Lower lobe of right lung (tissue), 2 donors: ENCODE measurements at regions not wholly inside any gene's neighbourhood (a gene's known extent, or its start where the extent isn't known, plus 50 kb on each side); places are given as distances from the start of the nearest gene placed in this dataset.
A peak's percentile ranks its signal among the peaks of the same experiment; 100 is the strongest.
"Not testable (repeated sequence)": the region's sequence is repeated elsewhere in the genome, so short reads cannot be mapped to it uniquely, and the experiment has no call there.

Experiments used
- ATAC-seq, 2 donors: fragments of 200-7000 bp; cut with Tn5 transposase; one replicate each; pipeline ENCODE4 v1.9.1; 2020 to 2022; ENCODE audit warnings: mild to moderate bottlenecking in 2 of 2, moderate library complexity in 2 of 2
- DNase-seq: peaks from one replicate; pipeline ENCODE4 v3.0.0-alpha.2; 2020
- H3K27ac ChIP-seq: fragments of 200-600 bp; one replicate; pipeline ENCODE4 v1.8.0; 2022
- H3K27me3 ChIP-seq: fragments of 200-600 bp; one replicate; pipeline ENCODE4 v1.8.0; 2022; ENCODE audit warnings: low read depth
- H3K36me3 ChIP-seq: fragments of 200-600 bp; one replicate; pipeline ENCODE4 v1.8.0; 2022; ENCODE audit warnings: mild to moderate bottlenecking
- H3K4me1 ChIP-seq: fragments of 200-600 bp; one replicate; pipeline ENCODE4 v1.8.0; 2022
- H3K4me3 ChIP-seq: fragments of 200-600 bp; one replicate; pipeline ENCODE4 v1.8.0; 2022; ENCODE audit warnings: mild to moderate bottlenecking
- H3K9me3 ChIP-seq: fragments of 200-600 bp; one replicate; pipeline ENCODE4 v1.8.0; 2022
- CTCF ChIP-seq: fragments of 200-600 bp; IDR thresholded peaks from one replicate; pipeline ENCODE4 v1.8.0; 2022; ENCODE audit warnings: antibody characterized with exemption, mild to moderate bottlenecking
- intact Hi-C: fragments of 100-400 bp; cut with DNase I; formaldehyde crosslinking; loops from one replicate; pipeline ENCODE4 v1.11.0; 2022
- donor health status: DM: no; HTN: yes; CAD: no; lungs with severe emphysema.

GRCh38 chr2:88802026-88802425 is 110.6 kb downstream of the RPIA start:
- H3K4me1 ChIP-seq, H3K27me3 ChIP-seq, H3K4me3 ChIP-seq, H3K27ac ChIP-seq, ATAC-seq, H3K9me3 ChIP-seq, H3K36me3 ChIP-seq, intact Hi-C loops, DNase-seq: not testable (repeated sequence)

GRCh38 chr2:88807237-88807962 is 115.9 kb downstream of the RPIA start:
- H3K4me1 ChIP-seq, result no peaks in the 10 kb centered on the region
- no peaks in the 10 kb centered on the region for H3K36me3 ChIP-seq
- intact Hi-C loops, result no loop called here
- H3K4me3 ChIP-seq, result no peak overlapping the region
- peak in 1 of 2 donors; percentile 46 for ATAC-seq
- no peaks in the 10 kb centered on the region for H3K9me3 ChIP-seq
- TF ChIP-seq CTCF, result no peak
- H3K27me3 ChIP-seq, result no peaks in the 10 kb centered on the region
- H3K27ac ChIP-seq, result no peak overlapping the region
- DNase-seq, result no peak

GRCh38 chr2:88808083-88808482 is 116.6 kb downstream of the RPIA start:
- DNase-seq (no peak), ATAC-seq (peak in 1 of 2 donors; percentile 14)
- no peaks in the 10 kb centered on the region for H3K36me3 ChIP-seq
- H3K27ac ChIP-seq, result no peak overlapping the region
- H3K27me3 ChIP-seq, result no peaks in the 10 kb centered on the region
- H3K4me1 ChIP-seq, result no peaks in the 10 kb centered on the region
- intact Hi-C loops, result no loop called here
- no peak overlapping the region for H3K4me3 ChIP-seq
- no peaks in the 10 kb centered on the region for H3K9me3 ChIP-seq
- TF ChIP-seq CTCF, result no peak

- no peaks in the 10 kb centered on the region for H3K27me3 ChIP-seq
- intact Hi-C loops, result no loop called here
- no peak overlapping the region for H3K27ac ChIP-seq
- no peaks in the 10 kb centered on the region for H3K4me1 ChIP-seq
- no peak for ATAC-seq
- TF ChIP-seq CTCF, result no peak
- H3K9me3 ChIP-seq, result no peaks in the 10 kb centered on the region
- H3K4me3 ChIP-seq, result no peak overlapping the region
- H3K36me3 ChIP-seq, result no peaks in the 10 kb centered on the region
- DNase-seq, result no peak
Measured at GRCh38 chr2:88808652-88809051, 117.2 kb downstream of the RPIA start.

GRCh38 chr2:88809216-88809615 is 117.7 kb downstream of the RPIA start:
- intact Hi-C loops, result no loop called here
- H3K27me3 ChIP-seq, result no peaks in the 10 kb centered on the region
- DNase-seq, result no peak
- no peaks in the 10 kb centered on the region for H3K36me3 ChIP-seq
- H3K4me1 ChIP-seq, result no peaks in the 10 kb centered on the region
- H3K27ac ChIP-seq, result no peak overlapping the region
- no peak for TF ChIP-seq CTCF
- no peak overlapping the region for H3K4me3 ChIP-seq
- ATAC-seq, result no peak
- H3K9me3 ChIP-seq, result no peaks in the 10 kb centered on the region

GRCh38 chr2:88810017-88810416 is 118.5 kb downstream of the RPIA start:
- no peak for TF ChIP-seq CTCF
- H3K4me3 ChIP-seq, result no peak overlapping the region
- H3K27me3 ChIP-seq, result no peaks in the 10 kb centered on the region
- intact Hi-C loops, result no loop called here
- H3K4me1 ChIP-seq, result no peaks in the 10 kb centered on the region
- H3K9me3 ChIP-seq, result no peaks in the 10 kb centered on the region
- ATAC-seq (no peak), DNase-seq (no peak)
- no peak overlapping the region for H3K27ac ChIP-seq
- H3K36me3 ChIP-seq, result no peaks in the 10 kb centered on the region
